HUDEP-2 (cell line): ENCODE measurements at regions not wholly inside any gene's neighbourhood (a gene's known extent, or its start where the extent isn't known, plus 50 kb on each side); places are given as distances from the start of the nearest gene placed in this dataset.

Source experiments
- DNase-seq, 76 experiments: peaks; one replicate each; lab custom pipeline; 2025; ENCODE audit not compliant: unreplicated experiment in 76 of 76; lab: John Stamatoyannopoulos, UW

DNA sequence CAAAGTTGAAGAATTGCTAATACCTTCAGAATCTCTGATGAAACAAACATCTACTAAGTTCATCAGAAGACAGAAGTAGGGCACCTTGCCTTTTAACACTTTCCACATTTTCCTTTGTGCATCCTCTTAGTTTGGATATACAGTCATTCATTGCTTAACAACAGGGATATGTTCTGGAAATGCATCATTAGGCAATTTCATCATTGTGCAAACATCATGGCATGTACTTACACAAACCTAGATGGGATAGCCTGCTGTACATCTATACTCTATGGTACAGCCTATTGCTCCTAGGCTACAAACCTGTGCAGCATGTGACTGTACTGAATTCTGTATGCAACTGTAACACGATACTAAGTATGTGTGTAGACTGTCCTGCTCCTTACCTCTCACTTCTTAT, 169.8 kb downstream of the SUCLA2 start:
- no peak for DNase-seq

DNA sequence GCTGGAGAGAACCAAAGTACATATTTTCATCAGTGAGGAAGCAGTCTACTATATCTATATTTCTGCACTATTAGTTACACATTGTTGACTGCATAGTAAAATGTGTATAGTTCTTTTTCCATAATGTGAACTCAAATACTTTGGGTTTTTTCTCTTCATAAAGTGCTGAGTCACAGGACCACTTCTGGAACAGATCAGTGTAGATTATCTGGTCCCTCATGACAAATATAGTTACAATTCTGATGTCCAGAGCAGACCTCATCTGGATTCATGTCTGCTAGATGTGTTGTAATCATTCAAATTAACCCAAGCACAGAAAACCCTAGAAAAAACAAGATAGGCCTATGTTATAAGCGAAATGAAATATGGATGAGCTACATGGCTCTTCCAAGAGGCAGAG, 171.4 kb downstream of the SUCLA2 start:
- no peak for DNase-seq

DNA sequence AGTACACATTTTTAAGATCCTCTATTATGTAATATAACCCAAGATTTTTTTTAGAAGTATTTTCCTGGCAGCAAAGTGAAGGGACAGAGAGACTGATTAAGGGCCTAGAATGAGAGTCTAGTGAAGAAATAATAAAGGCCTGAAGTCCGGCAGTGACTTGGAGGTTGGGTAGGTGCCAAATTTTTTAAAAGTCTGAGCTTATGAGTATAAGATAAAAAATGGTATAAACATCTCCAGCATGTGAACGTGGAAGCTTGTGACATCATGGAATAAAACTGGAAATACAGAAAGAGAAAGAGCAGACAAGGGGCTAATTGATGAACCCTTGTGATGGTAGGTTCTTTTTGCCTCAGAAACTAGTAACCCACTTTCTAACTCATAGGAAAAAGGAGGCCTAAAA, 174.6 kb downstream of the SUCLA2 start:
- no peak for DNase-seq

DNA sequence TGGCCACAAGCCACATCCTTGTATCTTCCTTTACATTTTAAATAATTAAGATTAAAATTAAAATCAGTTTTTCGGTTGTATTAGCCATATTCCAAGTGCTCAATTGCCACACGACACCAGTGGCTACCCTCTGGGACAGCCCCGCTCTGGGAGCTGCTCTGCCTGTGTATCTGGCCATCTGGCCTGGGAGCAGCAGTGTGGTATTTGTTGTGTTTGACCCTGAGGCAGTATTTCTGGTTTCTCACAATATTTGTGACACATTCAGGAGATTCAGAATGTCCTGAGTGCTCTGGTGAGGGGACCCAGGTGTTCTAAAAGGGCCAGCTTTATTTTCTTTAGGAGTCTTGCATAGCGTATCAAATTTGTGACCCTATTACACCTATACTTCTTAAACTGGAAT, 179.0 kb downstream of the SUCLA2 start:
- no peak for DNase-seq

DNA sequence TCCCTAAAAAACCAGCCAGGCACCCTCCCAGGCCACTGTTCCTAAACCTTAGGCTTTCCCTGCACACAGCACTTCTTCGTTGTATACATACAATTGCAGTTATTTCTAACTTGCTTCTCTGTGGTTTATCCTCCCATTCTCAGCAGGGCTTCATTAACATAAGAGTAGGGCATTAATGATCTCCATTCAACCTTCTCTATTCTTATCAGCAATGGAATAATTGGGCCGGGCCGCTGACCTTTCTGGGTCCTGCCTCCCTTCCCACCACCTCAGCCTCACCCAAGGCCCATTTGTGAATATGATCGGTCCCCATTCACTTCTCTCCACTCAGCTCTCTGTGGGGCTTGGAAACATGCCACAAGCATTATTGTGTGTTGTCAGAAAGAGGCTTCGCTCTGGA, 184.2 kb downstream of the SUCLA2 start:
- DNase-seq: no peak

DNA sequence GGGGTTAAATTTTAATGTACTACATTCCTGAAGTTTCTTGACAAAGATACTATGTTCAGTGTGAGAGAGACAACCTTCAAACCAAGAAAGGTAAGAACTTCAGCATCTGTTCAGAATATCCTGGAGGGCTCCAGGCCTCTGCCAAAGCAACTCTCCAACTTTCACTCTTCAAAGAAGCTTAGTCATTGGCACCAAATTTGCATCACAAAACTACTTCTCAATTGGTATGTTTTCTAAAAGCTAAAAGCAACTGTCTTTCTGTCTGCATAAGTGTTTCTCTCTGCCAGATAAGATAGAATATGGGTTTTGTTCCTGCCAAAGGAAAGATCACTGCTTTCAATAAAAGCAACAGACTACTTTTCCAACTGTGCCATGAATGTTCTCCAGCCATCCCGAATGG, 187.4 kb downstream of the SUCLA2 start:
- DNase-seq: no peak

DNA sequence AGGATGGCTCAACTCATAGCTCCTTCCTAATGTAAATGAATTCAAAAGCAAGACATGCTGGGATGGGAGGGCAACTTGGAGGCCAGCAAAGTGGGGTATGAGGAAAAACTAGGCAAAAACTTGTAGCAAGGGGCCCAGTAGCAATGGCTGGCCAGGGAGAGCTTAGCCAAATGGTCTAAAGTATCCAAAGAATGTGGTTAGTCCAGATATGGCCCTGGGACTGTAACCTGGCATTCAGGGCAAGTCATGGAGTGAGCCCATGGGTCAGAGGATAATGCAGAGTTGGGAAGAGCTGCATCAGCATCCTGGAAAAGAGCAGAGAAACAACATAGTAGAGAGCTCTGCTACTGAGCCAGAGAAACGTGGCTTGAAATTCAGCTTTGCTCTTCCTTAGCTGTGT, 191.7 kb downstream of the SUCLA2 start:
- no peak for DNase-seq

DNA sequence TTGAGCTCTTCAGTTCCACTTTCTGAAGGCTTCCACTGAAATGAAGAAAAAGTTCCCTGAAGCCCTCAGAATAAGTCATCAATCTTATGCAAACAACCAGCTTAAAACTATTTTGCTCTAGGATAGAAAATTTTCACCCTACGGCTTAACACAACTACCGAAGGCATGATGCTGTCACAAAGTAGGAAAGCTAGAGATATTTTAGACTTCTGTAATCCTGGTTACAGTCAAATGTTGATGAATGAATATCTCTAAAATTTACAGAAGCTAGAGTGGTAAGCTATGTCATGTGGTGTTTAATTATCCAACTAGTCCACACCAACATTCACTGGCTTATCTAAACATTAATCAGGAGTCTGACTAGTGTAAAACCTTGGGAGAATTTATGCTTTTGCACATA, 197.9 kb downstream of the SUCLA2 start:
- DNase-seq: no peak

DNA sequence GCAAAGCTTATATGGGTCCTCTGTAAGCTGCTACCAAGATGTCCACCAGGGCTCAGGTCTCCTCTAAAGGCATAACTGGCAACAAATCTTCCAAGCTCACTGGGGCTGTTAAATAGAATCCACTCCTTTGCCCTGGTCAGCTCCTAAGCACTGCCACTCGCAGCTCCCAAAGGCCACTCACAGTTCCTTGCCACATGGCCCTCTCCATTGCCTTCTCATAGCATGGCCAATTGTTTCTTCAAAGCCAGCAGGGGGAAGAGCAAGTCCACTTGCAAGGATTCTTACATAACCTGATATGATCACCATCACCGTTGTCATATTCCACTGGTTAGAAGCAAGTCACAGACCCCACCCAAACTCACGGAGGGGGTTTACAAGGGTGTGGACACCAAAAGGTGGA, 199.5 kb downstream of the SUCLA2 start:
- DNase-seq: no peak

DNA sequence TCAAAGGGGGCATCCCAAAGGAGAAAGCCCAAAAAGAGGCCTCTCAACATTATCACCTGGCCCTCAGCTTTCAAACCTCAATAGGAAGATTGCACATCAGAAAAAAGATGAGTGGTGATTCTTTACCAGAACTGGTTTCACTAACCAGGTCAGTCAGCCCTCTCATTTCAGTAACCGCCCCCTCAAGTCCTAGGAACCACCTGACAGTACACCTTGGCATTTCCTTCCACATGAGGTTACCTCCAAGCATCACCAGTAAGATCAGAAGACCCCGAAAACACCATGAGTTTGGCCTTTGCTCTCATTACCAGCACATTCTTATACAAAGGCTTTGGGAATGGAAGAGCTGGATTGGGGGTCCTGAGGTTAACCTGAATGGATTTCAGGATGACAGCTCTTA, 200.5 kb downstream of the SUCLA2 start:
- DNase-seq: no peak

DNA sequence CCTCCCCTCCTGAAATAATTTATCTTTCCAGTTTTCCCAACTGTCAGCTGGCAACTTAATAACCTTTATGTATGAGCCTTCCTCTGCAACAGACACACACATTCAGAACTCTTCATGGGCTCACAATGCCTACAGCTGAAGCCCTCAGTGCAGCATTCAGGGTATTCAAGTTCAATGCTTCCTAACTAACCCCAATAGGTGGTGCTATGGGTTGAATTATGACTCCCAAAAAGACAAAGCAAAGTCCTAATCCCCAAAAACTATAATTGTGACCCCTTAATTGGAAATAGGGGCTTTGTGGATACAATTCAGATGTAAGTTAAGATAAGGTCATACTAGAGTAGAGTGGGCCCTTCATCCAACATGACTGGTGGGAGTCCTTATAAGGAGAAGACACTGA, 202.2 kb downstream of the SUCLA2 start:
- peak in 2 of 76 experiments; percentile 3 to 8 for DNase-seq

DNA sequence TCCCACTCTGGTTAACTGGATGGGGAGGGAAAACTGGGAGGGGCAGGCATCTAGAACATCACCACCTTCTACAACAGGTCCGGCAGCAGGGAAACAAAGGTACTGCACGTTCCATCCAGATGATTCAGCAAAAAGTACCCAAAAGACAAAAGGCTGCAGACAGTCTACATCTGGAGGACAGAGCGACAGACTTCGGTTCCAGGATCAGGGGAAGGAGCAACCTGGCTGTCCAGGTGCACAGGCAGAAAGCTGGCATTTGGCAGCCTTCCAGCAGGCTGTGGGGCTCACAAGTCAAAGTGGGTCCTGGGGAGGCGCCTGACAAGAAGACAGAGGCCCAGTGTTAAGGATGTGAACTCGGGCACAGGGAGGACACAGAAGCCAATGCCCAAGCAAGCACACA, 202.9 kb downstream of the SUCLA2 start:
- DNase-seq: no peak

DNA sequence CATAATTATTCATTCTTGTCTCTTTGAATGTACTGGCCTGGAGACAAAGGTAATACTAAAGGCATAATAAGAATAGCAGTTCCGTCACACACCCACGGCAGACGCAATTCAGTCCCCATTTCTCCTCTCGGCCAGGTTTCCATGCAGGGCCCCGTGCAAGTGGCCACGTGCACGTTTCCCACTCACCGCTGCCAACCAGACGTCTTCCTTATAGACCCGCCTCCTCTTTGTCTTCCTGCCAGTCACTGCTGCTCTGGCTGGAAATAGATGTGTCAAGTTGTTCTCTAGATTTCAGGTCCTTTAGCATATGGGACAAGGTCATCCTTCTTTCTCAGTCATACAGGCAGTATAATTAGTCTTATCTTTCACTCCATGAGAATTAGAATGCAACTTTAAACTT, 204.3 kb downstream of the SUCLA2 start:
- no peak for DNase-seq

DNA sequence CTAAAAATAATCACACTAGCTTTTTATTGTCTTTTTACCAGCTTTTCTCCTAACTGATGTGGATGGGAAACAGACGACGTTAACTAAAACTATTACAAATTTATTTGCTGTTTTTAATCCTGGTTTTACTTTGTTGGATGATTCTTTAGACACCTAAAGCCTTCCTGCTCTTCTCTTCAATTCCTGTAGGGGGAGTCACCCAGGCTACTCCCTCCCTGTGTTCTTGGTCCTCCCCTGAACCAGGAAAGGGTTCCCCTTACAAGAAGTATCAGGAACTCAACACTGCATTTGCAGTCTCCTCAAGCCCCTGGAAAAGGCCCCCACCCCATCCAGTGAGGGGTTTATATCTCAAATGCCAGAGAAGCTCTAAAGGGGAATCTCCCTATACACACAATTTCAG, 206.1 kb downstream of the SUCLA2 start:
- peak in 2 of 76 experiments; percentile 4 to 9 for DNase-seq

DNA sequence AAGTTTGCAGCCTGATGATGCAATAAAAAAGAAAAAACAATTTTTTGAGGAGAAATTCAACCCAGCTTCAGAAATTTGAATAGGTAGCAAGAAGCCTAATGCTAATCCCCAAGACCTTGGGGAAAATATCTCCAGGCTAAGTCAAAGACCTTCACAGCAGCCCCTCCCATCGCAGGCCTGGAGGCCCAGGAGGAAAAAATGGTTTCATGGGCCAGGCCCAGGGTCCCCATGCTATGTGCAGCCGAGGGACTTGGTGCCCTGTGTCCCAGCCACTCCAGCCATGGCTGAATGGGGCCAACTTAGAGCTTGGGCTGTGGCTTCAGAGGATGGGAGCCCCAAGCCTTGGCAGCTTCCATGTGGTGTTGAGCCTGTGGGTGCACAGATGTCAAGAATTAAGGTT, 210.3 kb downstream of the SUCLA2 start:
- DNase-seq: no peak

DNA sequence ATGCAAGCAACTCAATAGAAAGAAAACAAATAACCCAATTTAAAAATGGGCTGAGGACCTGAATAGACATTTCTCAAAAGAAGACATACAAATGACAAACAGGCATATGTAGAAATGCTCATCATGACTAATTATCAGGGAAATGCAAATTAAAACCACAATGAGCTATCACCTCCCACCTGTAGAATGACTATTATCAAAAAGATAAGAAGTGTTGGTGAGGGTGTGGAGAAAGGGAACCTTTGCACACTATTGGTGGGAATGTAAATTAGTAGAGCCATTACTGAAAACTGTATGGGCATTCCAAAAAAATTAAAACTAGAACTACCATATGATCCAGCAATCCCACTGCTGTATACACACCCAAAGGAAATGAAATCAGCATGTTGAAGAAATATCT, 212.2 kb downstream of the SUCLA2 start:
- no peak for DNase-seq

DNA sequence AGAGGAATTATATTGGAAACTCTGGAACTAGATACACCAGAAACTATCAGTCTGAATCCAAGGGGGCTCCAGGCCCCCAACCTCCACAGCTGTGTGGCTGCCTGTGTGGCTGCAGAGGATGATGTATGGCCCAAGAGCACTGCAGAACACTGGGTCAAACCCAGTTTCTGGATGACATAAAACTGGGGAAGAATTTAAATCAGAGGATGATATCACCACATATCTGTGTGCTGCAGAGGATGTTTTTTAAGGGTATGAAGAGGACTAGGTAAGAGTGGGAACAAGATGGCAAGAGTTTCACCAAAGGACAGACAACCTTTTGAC, 226.4 kb downstream of the SUCLA2 start:
- no peak for DNase-seq

DNA sequence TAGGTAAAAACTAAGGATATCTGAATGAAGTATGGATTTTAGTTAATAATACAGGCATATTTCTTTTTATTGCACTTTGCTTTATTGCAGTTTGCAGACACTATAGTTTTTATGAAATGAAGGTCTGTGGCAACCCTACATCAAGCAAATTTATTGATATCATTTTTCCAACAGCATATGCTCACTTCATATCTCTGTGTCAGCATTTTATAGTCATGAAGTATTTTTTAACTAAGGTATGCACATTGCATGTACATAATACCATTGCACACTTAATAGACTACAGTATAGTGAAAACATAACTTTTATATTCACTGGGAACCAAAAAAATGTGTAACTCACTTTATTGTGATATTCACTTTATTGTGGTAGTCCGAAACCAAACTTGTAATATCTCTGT, 236.3 kb downstream of the SUCLA2 start:
- DNase-seq: no peak

DNA sequence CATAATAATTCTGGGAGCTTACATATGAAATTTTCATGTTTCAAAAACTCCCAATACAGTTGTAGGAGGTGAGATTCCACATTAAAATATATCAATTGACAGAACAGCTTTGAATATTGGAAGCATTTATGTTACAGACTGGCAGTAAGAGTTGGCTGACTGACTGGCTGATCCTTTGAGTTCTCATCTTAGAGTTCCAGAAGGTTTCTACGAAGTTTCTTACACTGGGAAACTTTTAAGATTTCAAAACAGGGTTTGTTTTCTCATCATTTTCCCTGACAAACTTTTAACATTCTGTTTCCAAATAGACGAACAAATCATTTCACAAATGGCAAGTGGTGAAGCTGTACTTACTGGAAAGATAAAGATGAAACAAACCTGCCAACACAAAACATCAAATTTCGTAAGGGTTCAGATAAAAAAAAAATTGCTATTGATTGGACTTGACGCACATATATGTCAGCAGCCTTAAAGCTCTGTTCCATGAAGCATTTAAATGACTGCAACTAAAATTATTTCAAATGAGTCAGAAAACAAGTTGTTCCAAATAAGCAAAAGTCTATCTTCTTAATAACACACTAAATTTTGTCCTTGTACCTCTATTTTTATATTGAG, 243.5 kb downstream of the SUCLA2 start:
- DNase-seq: no peak

DNA sequence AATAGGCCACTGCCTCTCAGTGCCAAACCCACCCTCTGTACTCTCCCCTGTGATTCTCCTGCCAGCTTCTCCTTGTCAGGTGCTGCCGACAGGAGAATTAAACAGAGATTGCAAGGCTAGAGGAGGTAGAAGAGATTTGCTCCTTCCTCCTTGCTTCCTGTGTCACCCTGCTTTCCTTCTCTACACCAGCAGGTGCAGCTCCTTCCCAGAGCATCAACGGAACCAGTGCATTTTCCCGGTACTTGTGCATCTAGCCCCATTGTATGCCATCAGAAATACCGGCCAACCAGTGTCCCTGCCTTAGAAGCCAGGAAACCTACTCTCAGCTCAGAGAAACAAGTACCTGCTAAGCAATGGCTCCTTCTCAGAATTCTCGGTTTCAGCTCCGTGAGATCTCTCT, 253.2 kb downstream of the SUCLA2 start:
- DNase-seq: no peak

DNA sequence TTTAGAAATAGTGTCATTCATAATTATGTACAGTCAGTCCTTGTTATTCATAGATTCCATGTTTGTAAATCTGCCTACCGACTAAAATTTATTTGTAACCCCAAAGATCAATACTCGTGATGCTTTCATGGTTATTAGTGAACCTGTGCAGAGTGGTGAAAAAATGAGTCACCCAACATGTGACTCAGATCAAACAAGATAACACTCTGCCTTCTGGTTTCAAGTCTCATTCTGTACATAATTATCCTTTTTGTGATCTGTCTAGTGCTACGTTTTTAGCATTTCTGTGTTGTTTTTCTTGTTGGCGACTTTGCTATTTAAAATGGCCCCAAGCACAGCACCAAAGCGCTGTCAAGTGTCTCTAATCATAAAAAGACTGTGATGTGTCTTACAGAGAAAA, 274.7 kb downstream of the SUCLA2 start:
- no peak for DNase-seq

DNA sequence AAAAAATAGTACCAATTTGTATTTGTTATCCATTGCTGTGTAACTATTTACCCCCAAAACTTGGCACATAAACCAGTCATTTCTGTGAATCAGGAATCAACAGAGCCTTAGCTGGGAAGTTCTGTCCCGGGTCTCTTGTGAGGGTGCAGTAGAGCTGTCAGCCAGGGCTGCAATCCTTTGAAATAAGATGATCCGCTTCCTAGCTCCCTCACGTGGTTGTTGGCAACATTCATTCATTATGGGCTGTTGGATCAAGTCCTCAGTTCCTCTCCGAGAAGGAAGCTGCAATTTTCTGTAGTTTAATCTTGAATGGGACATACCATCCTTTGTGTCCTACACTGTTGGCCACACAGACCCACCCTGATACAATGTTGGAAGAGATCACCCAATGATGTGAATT, 277.2 kb downstream of the SUCLA2 start:
- no peak for DNase-seq

DNA sequence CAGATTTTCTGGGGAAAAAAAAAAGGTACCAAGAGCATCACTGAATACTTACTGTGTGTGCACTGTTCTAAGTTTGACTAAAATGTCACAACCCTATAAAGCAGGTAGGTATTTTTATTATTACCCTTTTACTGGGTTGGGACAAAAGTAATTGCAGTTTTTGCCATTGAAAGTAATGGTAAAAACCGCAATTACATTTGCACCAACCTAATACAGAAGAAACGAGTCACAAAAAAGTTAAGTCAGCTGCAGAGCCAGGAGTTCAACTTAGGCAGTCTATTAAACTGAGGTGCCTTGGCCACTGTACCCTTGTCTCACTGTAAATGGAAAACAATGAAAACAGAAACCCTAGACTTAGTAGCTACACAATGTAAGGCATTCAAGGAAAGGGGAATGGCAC, 281.9 kb downstream of the SUCLA2 start:
- no peak for DNase-seq

DNA sequence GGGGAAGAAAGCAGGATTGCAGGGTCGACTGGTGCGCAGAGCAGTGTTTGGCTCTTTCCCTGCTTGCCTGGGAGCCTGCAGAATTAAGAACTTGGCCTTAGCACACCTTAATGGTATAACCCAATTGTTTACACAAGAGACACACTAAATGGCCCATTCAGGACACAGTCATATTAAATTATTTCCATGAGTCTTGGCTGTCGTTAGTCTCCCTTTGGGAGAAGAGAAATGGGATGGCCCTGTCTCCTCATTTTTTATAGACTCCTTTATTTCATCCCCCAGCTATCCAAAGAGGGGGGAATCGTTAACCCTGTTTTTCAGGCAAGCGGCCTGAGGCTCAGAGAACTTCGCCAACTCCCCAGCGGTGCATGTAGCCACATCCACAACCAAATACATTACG, 282.5 kb downstream of the SUCLA2 start:
- DNase-seq: no peak
